NCI-H146 treated with DMSO at 0.1 percent for 48 hours (cell line): ENCODE measurements at regions not wholly inside any gene's neighbourhood (a gene's known extent, or its start where the extent isn't known, plus 50 kb on each side); places are given as distances from the start of the nearest gene placed in this dataset.
"Not testable (repeated sequence)": the region's sequence is repeated elsewhere in the genome, so short reads cannot be mapped to it uniquely, and the experiment has no call there.

Experiments
- DNase-seq: peaks from one replicate; lab custom pipeline; 2025; ENCODE audit not compliant: unreplicated experiment; lab: John Stamatoyannopoulos, UW

GRCh38 chr6:137968901-137969300, 101.8 kb downstream of the TNFAIP3 start:
- DNase-seq, result no peak

GRCh38 chr6:137969874-137970273, 102.8 kb downstream of the TNFAIP3 start:
- no peak for DNase-seq

DNA sequence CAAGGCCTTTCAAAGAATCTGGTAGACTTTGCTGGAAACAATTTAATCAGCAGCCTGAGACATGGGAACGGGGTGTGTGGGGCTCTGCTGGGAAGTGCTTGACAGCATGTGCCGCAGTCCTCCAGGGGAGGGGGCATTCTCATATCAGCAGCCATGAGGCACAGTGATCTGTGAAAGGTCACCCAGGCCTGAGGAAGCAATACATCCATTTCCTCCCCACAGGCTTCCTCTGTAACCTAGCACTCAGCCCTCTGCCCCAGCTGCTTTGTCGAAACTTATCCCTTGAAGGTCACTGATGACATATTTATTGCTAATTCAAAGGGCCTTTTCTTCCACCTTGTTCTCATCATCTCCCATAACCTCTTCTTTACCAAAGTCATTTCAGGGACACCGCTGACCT, 103.3 kb downstream of the TNFAIP3 start:
- no peak for DNase-seq

DNA sequence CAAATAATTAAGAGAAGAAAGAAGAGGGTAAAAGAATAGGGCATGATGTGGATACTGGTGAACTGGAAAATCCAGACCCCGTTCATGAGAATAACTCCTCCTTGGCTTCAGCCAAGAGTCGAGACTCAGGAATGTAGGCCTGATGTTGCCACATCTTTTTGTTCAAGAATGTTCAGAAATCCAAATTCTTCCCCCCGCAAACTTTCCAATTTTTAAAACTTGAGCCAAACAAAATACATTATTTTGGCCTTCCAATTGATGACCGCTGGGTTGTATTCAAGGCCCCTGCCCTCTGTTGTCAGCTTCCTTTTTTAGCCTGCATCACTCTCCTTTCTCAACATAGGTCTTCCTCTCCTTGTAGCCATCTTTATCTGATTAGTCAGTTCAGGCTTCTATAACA, 106.1 kb downstream of the TNFAIP3 start:
- no peak for DNase-seq

DNA sequence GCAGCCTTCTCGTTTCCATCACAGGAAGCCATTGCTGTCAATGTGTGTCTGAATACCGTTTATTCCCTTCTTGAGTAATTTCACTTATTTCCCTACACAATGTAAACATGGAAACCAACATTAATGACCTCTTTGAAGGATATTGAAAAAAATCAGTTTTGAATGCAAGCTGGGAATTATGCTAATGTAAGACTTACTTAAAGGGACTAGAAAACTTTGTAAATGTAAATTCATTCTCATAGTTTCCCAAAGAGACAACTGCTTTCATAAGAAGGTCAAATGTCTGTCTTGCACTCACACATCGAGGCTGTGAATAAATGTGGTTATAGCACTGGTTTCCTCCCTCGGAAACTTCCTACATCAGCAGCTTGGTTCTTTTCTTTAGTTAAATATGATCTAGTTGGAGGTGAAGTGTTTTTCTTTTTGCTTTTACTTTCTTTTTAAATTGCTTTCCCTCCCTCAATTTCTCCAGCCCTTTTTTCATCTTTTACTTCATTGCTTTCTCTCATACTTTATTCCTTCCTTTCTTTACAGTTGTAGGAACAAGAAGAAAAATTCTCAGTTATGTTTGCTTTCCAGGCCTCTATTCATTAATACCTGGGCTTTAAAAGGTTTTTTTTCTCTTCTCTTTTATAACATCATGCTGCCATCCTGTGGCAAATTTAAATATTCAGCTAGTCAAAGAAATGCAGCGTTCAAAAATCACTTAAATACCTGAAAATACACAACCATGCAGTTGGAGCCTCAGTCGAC, 108.3 kb downstream of the TNFAIP3 start:
- DNase-seq, result peak; percentile 12

- DNase-seq, result no peak
Observed at GRCh38 chr6:137976430-137976829, 109.4 kb downstream of the TNFAIP3 start.

DNA sequence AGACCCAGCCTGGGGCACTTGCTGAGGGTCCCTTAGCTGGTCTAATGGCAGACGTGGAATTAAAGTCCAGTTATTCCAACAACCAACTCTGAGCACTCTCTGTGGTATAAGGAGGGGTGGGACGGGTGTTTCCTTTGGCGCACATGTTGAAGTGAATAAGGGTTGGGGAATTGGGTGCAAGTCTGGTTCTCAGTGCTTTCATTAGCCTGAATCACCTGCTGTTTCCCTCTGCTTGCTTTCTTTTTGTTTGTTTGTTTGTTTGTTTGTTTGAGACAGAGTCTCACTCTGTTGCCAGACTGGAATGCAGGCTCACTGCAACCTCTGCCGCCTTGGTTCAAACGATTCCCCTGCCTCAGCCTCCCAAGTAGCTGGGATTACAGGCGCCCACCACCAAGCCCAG, 110.1 kb downstream of the TNFAIP3 start:
- DNase-seq, result no peak

GRCh38 chr6:137977814-137978213, 110.8 kb downstream of the TNFAIP3 start:
- DNase-seq, result no peak

- DNase-seq, result no peak
Observed at GRCh38 chr6:137978252-137978896, 111.3 kb downstream of the TNFAIP3 start.

- DNase-seq, result not testable (repeated sequence)
Observed at GRCh38 chr6:137979263-137979662, 112.2 kb downstream of the TNFAIP3 start.

GRCh38 chr6:137980777-137981176, 113.7 kb downstream of the TNFAIP3 start:
- no peak for DNase-seq

DNA sequence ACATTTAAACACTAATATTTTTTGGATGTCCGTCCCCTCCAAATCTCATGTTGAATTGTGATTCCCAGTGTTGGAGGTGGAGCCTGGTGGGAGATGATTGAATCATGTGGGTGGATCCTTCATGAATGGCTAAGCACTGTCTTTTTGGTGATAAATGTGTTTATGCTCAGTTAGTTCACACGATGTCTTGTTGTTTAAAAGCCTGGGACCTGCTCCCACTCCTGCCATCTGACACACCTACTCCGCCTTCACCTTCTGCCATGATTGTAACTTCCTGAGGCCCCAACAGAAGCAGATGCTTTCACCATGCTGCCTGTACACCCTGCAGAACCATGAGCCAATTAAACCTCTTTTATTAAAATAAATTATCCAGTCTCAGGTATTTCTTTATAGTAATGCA, 114.7 kb downstream of the TNFAIP3 start:
- DNase-seq, result no peak

DNA sequence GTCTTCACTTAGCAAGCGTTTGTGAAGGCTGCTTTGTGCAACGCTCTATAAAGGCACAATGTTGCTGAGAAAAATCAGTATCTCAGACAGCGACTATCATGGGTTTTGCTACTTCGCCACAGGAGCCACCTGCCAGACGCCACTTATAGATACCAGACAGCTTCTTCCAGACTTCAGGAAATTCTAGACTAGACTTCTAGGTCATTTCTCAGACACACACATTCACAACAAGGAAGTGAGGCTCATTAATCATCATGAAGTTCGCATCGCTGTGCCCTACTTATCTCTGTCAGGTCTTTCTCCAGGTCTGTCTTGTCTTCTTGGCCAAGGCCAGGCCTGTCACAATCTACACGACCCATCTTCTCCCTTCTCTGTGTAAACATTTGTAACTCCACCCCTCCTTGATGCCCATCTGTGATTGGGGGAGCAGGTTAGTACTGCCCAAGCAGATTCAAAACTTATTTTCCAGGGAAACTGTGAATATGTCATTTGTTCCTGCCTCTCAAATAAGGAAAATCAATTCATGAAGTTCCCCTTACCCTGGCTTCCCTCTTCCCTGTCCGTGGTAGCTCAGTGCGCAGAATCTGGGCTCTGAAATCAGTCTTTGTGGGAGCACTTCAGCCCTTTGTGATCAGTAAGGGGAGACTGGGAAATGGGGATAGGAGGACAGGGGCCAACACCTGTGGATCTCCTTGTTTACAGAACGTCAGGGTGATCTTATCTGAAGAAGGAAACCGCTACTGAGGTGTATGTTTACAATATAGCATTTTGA, 115.5 kb downstream of the TNFAIP3 start:
- DNase-seq, result no peak

DNA sequence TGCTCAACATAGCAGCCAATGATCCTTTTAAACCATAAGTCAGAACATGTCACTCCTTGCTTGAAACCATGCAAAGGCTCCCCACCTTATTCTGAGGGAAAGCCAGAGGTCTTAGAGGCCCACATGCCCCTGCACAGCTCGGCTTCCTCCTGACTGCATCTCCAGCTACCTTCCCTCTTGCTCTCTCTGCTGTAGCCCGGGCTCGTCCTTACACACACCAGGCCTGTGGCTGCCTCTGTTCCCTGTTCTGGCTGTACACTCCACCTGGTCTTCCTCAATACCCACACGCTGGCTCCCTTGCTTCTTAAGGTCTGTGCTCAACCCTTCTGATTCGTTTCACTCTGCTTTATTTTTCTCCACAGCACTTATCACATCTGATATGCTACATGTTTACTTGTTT, 116.2 kb downstream of the TNFAIP3 start:
- no peak for DNase-seq

DNA sequence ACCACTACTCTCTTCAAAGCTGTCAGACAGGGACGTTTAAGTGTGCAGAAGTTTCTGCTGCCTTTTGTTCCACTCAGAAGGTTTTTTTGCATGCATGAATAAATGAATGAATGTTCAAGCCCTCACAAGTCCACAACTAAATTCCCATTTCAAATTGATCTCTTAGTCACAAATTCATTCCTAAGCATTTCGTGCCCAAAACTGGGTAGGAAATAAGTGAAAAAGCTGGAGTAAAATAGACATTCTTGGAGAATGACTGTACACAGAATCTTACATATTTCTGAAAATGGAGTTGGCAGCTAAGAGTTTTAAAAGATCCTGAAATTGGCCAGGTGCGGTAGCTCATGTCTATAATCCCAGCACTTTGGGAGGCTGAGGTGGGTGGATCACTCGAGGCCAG, 117.6 kb downstream of the PERP start:
- no peak for DNase-seq

DNA sequence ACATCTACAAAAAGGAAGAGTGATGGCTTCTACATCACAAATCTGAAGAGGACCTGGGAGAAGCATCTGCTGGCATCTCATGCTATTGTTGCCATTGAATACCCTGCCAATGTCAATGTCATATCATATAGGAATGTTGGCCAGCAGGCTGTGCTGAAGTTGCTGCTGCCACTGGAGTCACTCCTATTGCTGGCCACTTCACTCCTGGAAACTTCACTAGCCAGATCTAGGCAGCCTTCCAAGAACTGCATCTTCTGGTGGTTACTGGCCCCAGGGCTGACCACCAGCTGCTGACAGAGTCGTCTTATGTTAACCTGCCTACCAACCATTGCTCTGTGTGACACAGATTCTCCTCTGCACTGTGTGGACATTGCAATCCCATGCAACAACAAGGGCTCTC, 111.8 kb downstream of the PERP start:
- DNase-seq, result no peak

GRCh38 chr6:137998461-137999019, 108.7 kb downstream of the PERP start:
- DNase-seq, result no peak

GRCh38 chr6:137999815-138000214, 107.4 kb downstream of the PERP start:
- no peak for DNase-seq

- DNase-seq, result no peak
Observed at GRCh38 chr6:138000941-138001340, 106.3 kb downstream of the PERP start.

GRCh38 chr6:138001750-138002349, 105.4 kb downstream of the PERP start:
- peak; percentile 75 for DNase-seq
